NCI-H82 treated with DMSO at 0.1 percent for 48 hours (cell line): ENCODE measurements at regions not wholly inside any gene's neighbourhood (a gene's known extent, or its start where the extent isn't known, plus 50 kb on each side); places are given as distances from the start of the nearest gene placed in this dataset.
A peak's percentile ranks its signal among the peaks of the same experiment; 100 is the strongest.
"Not testable (repeated sequence)": the region's sequence is repeated elsewhere in the genome, so short reads cannot be mapped to it uniquely, and the experiment has no call there.

ENCODE experiments used
- DNase-seq: peaks from one replicate; lab custom pipeline; 2025; ENCODE audit not compliant: unreplicated experiment; lab: John Stamatoyannopoulos, UW

- DNase-seq, result no peak
Observed at GRCh38 chr9:96157675-96158074, 144.3 kb downstream of the HSD17B3 start.

DNA sequence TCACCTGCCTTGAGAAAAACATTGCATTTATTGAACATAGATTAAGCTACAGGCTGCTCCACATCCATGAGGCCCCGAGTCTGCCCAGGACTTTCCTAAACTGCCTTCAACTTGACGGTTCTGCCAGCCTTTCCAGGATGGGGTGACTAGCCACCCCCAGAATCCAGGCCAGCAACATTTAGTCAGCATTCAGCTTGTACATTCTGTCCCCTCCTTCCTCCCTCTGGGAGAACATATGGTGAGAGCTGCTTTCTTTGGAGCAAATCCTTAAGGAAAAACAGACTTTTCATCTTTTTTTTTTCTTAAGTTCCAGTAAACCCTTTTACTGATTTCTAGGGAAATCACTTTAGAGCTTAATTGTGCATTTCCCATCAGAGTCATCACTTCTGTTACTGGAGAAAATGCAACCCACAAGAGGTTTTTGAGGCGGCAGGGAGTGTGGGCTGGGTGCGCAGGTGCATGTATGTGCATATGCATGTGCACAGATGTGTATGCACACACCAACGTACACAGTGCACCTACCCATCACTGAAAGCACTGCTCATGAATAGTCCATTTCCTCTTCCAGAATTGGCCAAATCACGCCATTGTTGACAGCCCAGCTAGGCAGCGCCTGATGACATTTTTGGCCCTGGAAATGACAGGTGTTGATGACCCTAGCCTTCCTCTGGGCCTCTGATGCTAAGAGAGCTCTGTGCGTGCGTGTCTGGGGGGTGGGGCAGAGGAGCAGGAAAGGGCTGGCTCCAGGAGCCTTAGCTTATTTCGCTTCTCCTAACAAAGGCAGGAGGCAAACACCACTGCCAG lies 145.6 kb downstream of the HSD17B3 start:
- no peak for DNase-seq

DNA sequence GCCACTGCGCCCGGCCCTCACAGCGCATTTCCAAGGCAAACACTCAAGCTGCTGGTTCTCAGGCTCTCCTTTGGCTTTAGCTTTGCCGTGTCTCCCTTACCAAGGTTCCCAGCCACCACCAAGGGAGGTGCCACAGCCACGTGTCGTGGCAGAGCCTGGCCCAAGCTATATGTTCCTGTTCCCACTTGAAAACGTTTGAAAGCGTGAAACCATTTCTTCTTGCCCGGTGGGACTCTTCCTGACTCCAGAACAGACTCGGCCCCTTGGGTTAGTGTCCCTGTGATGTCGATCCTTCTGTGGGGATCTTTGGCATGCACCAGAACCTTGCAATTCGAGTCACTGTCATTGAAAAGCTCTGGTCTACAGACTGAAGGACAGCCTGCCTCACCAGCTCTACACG lies 147.9 kb downstream of the HSD17B3 start:
- no peak for DNase-seq

DNA sequence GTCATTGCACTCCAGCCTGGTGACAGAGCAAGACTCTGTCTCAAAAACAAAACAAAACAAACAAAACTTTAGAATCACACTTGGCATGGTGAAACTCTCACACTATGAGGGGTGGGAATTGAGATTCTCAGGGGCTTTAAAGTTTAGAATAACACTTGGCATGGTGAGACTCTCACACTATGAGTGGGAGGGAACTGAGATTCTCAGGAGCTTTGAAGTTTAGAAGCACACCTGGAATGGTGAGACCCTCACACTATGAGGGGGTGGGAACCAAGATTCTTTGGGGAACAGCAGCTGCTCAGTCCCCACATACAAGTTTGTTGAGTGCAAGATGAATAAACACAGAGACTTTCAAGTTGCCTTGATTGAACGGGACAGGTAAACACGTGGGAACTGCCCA lies 149.4 kb downstream of the HSD17B3 start:
- no peak for DNase-seq

- no peak for DNase-seq
Observed at GRCh38 chr9:96150324-96151227, 151.4 kb downstream of the HSD17B3 start.

GRCh38 chr9:96149533-96150280 lies 152.3 kb downstream of the HSD17B3 start:
- DNase-seq, result no peak

DNA sequence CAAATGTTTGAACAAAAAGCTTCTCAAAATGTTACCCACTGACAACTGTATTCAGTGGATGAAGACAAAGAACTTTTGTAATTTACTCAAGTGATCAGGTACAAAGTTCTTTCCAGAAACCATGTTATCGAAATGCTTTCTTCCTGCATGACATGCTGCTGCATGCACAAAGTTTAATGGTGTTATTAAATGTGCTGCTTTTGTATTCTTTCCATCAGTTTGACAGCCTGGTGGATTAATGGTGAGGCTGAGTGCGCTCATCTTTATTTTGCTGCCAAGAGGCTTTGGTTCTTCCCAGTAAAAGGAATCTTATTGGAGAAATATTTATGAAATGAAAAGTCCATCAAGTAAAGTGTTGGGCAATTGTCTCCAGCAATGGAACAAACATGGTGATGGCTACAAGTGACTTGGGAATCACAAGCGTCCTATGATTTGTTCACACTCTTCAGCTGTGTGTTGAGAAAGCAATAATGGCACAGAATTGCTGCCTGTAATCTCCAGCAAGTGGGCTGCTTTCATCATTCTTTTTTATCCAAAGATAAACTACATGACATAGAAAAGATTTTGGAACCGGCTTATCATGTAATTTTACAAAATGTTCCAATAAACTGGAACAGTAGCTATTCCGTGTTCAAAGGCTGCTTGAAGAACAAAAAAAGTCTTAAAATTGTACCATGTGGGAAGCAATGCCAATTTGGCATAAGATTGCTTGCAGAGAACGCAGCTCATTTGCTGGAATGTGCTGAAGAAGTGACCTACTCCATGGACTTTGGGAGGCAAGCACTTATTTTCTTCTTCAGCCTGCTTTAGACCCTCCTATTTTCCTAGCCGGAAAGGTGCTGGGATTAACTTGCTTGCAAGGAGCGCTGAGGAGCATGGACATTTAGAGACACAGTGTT lies 153.1 kb downstream of the HSD17B3 start:
- DNase-seq, result no peak

DNA sequence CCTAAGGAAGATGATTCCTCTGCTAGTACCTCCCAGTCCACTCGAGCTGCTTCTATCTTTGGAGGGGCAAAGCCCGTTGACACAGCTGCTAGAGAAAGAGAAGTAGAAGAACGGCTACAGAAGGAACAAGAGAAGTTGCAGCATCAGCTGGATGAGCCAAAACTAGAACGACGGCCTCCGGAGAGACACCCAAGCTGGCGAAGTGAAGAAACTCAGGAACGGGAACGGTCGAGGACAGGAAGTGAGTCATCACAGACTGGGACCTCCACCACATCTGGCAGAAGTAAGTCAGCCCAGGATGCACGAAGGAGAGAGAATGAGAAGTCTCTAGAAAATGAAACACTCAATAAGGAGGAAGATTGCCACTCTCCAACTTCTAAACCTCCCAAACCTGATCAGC lies 154.9 kb downstream of the HSD17B3 start:
- not testable (repeated sequence) for DNase-seq

DNA sequence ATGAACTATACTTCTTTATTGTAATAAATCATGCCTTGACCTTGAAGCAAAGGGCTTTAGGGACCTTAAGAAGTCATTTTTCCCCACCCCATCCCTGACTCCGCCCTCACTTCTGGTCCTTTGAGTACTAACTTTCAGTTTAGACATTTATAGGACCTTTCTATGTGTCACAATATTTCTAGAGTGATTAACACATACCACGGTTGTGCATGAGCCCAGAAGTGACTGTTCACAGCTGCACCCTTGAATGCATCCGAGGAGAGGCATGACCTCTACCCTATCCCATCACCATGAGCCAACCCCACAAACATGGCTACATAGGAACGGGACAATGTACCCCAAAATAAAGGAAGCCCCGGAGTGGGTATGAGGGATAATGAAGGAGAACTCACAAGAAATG lies 160.3 kb downstream of the HSD17B3 start:
- no peak for DNase-seq

GRCh38 chr9:96141128-96141474 lies 160.9 kb downstream of the HSD17B3 start:
- no peak for DNase-seq

DNA sequence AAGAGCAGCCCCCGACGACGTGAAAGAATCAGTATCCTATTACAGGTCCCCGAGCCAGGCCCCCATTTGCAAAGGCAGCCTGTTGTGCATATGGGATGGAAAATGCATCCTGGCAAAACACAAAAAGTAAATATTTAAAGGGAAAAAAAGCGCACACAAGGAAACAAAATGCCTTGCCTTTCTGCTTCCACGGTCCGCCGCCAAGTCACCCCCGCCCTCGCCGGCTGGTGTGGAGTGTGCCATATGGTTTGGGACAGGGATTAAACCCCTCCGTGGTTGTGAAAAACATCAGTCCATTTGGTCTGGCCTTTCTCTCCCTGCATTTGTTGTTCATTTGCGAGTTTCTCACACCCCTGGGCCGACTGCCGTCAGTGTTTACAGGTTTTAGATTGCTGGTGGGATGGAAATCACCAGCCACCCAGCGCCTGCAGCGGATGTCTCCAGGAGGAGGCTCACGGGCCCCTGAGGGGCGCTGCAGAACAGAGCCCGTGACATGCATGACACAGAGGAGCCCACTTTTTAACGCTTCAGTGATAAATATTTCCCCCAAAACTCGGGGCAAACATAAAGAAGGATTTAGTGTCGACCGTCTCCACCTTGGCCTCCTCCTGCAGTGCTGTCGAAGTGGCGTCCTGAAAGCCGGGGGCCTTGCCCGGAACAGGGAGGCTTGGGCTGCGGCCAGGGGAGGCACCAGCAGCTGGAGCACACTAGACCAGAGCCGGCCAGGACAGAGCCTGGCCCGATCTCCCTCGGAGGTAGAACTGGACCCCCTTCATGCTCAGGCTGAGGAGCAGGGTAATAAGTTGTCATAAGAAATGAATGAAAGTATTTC lies 161.5 kb downstream of the HSD17B3 start:
- peak; percentile 45 for DNase-seq

DNA sequence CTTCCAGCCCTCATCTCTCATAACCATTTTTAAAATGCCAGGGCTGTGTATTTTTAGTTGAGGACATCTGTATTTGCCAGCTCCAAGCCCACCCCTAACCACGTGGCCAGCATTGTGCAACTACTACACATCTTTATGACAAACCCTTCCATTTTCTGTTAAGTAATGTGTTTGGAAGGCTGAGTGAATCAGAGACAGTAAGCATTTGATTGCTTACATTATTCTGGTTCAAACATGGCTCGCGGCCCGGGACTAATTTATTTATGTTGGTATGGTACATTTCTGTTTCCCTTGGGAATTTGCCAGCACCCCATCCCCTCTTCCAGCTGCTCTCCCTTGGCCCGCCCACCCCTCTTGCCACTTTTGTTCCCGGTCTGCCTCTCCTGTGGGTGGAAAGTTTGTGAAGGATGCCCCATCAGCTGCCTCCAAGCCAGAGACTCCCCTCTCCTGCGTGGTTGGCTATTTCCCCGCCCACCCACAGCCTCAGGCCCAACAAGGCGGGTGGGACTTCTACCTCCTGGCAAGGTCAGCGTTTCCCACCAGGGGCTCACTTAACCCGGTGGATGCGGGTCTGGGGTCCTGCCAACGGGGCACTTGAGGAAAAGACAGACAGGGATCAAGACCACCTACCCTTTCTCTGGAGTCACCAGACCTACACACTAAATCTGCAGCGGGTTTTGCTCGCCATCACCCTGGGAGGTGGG lies 162.2 kb downstream of the HSD17B3 start:
- DNase-seq, result no peak

GRCh38 chr9:96138616-96139015 lies 163.4 kb downstream of the HSD17B3 start:
- DNase-seq, result no peak

GRCh38 chr9:96137671-96138429 lies 164.1 kb downstream of the HSD17B3 start:
- peak; percentile 7 for DNase-seq

DNA sequence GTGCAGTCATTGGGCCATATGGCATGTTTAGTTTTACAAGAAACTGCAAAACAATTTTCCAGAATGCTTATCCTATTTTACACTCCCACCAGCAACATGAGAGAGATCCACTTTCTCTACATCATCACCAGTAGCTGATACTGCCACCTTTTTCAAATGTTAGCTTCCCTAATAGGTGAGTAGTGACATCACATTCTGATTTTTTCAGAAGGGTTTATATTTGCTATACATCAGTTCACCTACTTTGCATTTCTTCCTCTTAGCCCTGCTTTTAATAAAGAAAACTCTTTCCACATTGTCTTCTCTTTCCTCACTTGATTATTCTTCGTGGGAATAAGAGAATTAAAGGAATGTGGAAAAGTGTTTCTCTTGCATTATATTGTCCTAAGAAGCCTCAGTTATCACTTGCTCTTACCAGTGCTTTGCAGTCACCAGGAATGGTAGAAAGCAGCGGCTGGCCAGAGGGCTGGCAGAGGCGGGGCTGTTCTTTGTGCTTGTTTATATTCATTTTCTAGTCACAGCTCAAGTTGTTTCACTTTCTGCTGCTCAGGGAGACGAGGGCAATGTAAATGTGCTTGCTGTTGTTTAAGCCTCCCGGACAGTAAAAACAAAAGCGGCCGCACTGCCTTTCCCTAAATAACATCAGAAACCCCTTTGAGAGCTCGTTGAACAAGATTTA lies 164.8 kb downstream of the HSD17B3 start:
- no peak for DNase-seq

DNA sequence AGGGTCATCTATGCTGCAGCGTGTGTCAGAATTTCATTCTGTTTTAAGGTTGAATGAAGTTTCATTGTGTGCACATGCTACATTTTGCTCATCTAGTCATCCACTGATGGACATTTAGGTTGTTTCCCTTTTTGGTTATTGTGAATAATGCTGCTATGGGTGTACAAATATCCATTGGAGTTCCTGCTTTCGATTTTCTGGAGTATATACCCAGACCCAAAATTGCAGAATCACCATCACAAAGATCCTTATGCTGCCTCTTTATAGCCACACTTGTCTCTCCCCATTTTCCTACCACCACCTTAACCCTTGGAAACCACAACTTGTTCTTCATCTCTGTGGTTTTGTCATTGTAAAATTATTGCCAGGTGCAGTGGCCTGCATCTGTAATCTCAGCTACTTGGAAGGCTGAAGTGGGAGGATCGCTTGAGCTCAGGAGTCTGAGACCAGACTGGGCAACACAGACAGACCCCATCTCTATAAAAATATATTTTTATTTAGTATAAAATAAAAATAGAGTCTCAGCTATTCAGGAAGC lies 166.2 kb downstream of the HSD17B3 start:
- no peak for DNase-seq

DNA sequence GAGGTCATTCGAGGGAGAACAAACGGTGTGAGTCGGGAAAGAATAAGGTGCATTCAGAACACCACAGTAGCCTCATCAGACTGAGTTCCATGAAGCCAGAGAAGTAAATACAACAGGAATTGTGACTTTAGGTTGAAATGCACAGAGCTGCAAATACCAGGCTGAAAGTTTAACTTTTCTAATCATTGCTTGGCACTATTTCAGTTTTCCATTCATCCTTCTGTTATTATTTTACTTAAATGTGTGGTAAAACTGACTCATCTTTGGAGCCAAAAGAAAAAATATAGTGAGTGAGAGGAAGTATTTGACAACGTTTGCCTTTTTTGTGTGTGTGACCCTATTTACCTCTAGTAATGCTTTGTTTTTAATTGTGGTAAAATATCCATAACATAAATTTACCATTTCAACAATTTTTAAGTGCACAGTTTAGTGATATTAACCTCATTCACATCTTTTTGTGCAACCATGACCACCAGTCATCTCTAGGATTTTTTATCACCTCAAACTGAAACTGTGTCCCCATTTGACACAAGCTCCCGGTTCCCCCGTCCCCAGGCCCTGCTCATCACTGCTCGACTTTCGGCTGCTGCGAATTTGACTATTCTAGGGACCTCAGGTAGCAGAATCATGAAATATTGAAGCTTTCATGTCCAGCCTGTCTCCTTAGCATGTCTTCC lies 166.8 kb downstream of the HSD17B3 start:
- DNase-seq, result no peak
